Loucy (cell line): ENCODE measurements at regions not wholly inside any gene's neighbourhood (a gene's known extent, or its start where the extent isn't known, plus 50 kb on each side); places are given as distances from the start of the nearest gene placed in this dataset.

Source experiments
- H2AFZ ChIP-seq: fragments of 200-600 bp; sonication (generic); 2 replicates; pipeline ENCODE4 v1.6.0; 2016; ENCODE audit warnings: antibody characterized with exemption, mild to moderate bottlenecking, low read length, moderate library complexity
- H3F3A ChIP-seq: fragments of 200-600 bp; 2 replicates; pipeline ENCODE4 v1.6.0; 2016; ENCODE audit warnings: antibody characterized with exemption, low read depth, mild to moderate bottlenecking
- H3K27me3 ChIP-seq: fragments of 200-600 bp; sonication (generic); 2 replicates; pipeline ENCODE4 v1.6.1; 2014; ENCODE audit warnings: low read length, mild to moderate bottlenecking; ENCODE audit not compliant: insufficient read depth, poor library complexity, severe bottlenecking
- H3K36me3 ChIP-seq: fragments of 200-600 bp; sonication (generic); 2 replicates; pipeline ENCODE4 v1.6.1; 2016; ENCODE audit warnings: low read length; ENCODE audit not compliant: insufficient read depth
- H3K4me1 ChIP-seq: fragments of 200-600 bp; sonication (generic); 2 replicates; pipeline ENCODE4 v1.5.1; 2014; ENCODE audit warnings: low read length, mild to moderate bottlenecking; ENCODE audit not compliant: insufficient read depth, poor library complexity, severe bottlenecking
- H3K4me2 ChIP-seq: fragments of 200-600 bp; sonication (generic); 2 replicates; pipeline ENCODE4 v1.6.0; 2014; ENCODE audit warnings: antibody characterized with exemption, low read length, low read depth, mild to moderate bottlenecking; ENCODE audit not compliant: poor library complexity, severe bottlenecking
- H3K4me3 ChIP-seq: fragments of 200-600 bp; sonication (generic); 2 replicates; pipeline ENCODE4 v1.5.1; 2014; ENCODE audit warnings: low read length, mild to moderate bottlenecking, mixed read lengths; ENCODE audit not compliant: poor library complexity, severe bottlenecking
- H3K79me2 ChIP-seq: fragments of 200-600 bp; sonication (generic); 2 replicates; pipeline ENCODE4 v1.6.1; 2014; ENCODE audit warnings: low read length; ENCODE audit not compliant: insufficient read depth
- H3K9ac ChIP-seq: fragments of 200-600 bp; sonication (generic); 2 replicates; pipeline ENCODE4 v1.6.0; 2014; ENCODE audit warnings: mild to moderate bottlenecking, low read depth, low read length, moderate library complexity; ENCODE audit not compliant: poor library complexity, severe bottlenecking
- H3K9me2 ChIP-seq: fragments of 200-600 bp; sonication (generic); replicated peaks from 2 replicates; pipeline ENCODE4 v1.6.1; 2016; ENCODE audit warnings: low read depth, low read length, mixed read lengths
- H3K9me3 ChIP-seq: fragments of 200-600 bp; sonication (generic); 2 replicates; pipeline ENCODE4 v1.6.1; 2014; ENCODE audit warnings: mild to moderate bottlenecking, antibody characterized with exemption, low read length, low read depth; ENCODE audit not compliant: insufficient read depth
- H4K20me1 ChIP-seq: fragments of 200-600 bp; sonication (generic); 2 replicates; pipeline ENCODE4 v1.6.0; 2014; ENCODE audit warnings: antibody characterized with exemption, low read length, mild to moderate bottlenecking; ENCODE audit not compliant: insufficient read depth, poor library complexity, severe bottlenecking
- CTCF ChIP-seq: fragments of 200-600 bp; sonication (generic); conservative IDR thresholded peaks from 2 replicates; pipeline ENCODE4 v1.5.1; 2014; ENCODE audit warnings: mild to moderate bottlenecking, antibody characterized with exemption, low read length
- EZH2phosphoT487 ChIP-seq: fragments of 200-600 bp; IDR thresholded peaks from 2 replicates; pipeline ENCODE4 v1.6.1; 2018; ENCODE audit warnings: antibody characterized with exemption, mild to moderate bottlenecking, moderate library complexity, borderline replicate concordance

GRCh38 chr2:196380098-196380497 lies 208.7 kb upstream of the STK17B start:
- Histone ChIP-seq H3K4me2 (no peak overlapping the region), H3K9me2 (no peaks in the 10 kb centered on the region), H3K9ac (no peak overlapping the region), H3K79me2 (no peaks in the 10 kb centered on the region), H4K20me1 (no peaks in the 10 kb centered on the region), H3K27me3 (no peaks in the 10 kb centered on the region), H3F3A (no peaks in the 10 kb centered on the region), H3K36me3 (no peaks in the 10 kb centered on the region), H3K4me1 (no peaks in the 10 kb centered on the region), H2AFZ (no peak overlapping the region), H3K9me3 (no peaks in the 10 kb centered on the region), H3K4me3 (no peak overlapping the region)
- TF ChIP-seq EZH2phosphoT487, result no peak

DNA sequence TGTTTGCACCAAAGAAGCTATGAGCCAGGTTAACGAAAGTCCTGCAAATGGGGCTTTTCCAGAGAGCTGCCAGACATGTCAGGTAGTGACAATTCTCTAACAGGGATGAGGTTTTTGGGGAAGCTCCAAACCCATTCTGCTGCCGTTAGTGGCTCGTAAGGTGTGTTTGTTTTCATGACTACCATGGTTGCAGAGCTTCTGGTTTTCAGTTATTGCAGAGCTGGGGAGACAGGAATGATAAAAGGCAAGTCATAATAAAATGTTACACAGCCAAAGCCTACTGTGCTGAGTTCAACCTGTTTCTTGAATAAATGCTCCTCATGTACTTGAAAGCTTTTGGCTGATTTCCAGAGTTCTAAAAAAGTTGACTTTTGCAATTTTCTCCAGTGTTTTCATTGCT lies 209.2 kb upstream of the STK17B start:
- H3K27me3 ChIP-seq, result no peaks in the 10 kb centered on the region
- no peaks in the 10 kb centered on the region for H4K20me1 ChIP-seq
- no peaks in the 10 kb centered on the region for H3K79me2 ChIP-seq
- no peak for TF ChIP-seq CTCF
- TF ChIP-seq EZH2phosphoT487, result no peak
- H3K4me3 ChIP-seq, result no peak overlapping the region
- H2AFZ ChIP-seq, result no peak overlapping the region
- no peak overlapping the region for H3K9ac ChIP-seq
- no peaks in the 10 kb centered on the region for H3K9me3 ChIP-seq
- no peak overlapping the region for H3K4me2 ChIP-seq
- H3K9me2 ChIP-seq, result no peaks in the 10 kb centered on the region
- no peaks in the 10 kb centered on the region for H3K36me3 ChIP-seq
- H3F3A ChIP-seq, result no peaks in the 10 kb centered on the region
- H3K4me1 ChIP-seq, result no peaks in the 10 kb centered on the region

GRCh38 chr2:196381464-196381863 lies 210.1 kb upstream of the STK17B start:
- H3K4me3 ChIP-seq, result no peak overlapping the region
- TF ChIP-seq CTCF (no peak), EZH2phosphoT487 (no peak)
- H3K36me3 ChIP-seq, result no peaks in the 10 kb centered on the region
- H3K79me2 ChIP-seq, result no peaks in the 10 kb centered on the region
- no peaks in the 10 kb centered on the region for H3K9me3 ChIP-seq
- H3K9ac ChIP-seq, result no peak overlapping the region
- no peak overlapping the region for H2AFZ ChIP-seq
- no peaks in the 10 kb centered on the region for H3K4me1 ChIP-seq
- H3K4me2 ChIP-seq, result no peak overlapping the region
- H3F3A ChIP-seq, result no peaks in the 10 kb centered on the region
- H3K27me3 ChIP-seq, result no peaks in the 10 kb centered on the region
- H3K9me2 ChIP-seq, result no peaks in the 10 kb centered on the region
- no peaks in the 10 kb centered on the region for H4K20me1 ChIP-seq

DNA sequence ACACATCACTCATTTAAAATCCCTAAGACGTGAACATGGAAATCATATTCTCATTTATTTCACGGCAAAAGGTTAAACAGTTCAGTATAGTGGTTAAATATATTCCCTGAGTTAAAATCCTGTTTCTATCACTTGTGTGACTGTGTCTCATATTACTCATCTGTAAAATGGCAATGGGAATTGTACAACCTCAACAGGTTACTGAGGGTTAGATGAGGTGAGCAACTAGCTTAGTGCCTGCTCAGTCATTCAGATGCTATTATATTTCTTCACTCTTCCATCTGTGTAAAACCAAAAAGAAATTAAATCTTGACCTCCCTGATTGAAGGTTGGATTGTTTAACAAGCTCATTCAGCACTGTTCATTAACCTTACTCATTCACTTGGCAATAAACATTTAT lies 212.4 kb upstream of the STK17B start:
- Histone ChIP-seq H3K4me2 (no peak overlapping the region), H3K9me2 (no peaks in the 10 kb centered on the region), H3K9me3 (no peaks in the 10 kb centered on the region), H3F3A (no peaks in the 10 kb centered on the region), H3K27me3 (no peaks in the 10 kb centered on the region), H3K36me3 (no peaks in the 10 kb centered on the region), H2AFZ (no peak overlapping the region), H3K4me1 (no peaks in the 10 kb centered on the region), H3K79me2 (no peaks in the 10 kb centered on the region), H3K4me3 (no peak overlapping the region), H3K9ac (no peak overlapping the region), H4K20me1 (no peaks in the 10 kb centered on the region)
- no peak for TF ChIP-seq EZH2phosphoT487
- TF ChIP-seq CTCF, result no peak
